ENCODE measurements at regions not wholly inside any gene's neighbourhood (a gene's known extent, or its start where the extent isn't known, plus 50 kb on each side); places are given as distances from the start of the nearest gene placed in this dataset.

DNA sequence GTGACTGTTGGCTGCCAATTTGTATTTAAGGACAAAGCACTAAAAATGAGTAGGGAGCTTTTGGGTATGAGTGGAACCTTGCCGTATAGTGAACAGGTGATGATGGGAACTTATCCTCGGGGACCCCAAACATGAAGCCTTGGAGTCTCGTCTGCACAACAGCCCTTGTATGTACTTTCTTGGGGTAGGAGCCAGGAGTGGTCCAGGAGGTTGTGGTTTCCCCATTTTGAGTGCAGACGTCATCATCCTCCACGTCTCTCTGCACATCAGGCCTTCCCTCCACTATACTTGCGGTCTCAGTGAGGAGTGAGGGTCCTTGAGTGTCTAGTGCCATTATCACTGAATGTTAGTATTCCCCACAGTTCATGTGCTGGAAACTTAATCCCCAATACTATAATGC lies 101.5 kb upstream of the HS6ST1 start:
- TF ChIP-seq, protein P1, sequence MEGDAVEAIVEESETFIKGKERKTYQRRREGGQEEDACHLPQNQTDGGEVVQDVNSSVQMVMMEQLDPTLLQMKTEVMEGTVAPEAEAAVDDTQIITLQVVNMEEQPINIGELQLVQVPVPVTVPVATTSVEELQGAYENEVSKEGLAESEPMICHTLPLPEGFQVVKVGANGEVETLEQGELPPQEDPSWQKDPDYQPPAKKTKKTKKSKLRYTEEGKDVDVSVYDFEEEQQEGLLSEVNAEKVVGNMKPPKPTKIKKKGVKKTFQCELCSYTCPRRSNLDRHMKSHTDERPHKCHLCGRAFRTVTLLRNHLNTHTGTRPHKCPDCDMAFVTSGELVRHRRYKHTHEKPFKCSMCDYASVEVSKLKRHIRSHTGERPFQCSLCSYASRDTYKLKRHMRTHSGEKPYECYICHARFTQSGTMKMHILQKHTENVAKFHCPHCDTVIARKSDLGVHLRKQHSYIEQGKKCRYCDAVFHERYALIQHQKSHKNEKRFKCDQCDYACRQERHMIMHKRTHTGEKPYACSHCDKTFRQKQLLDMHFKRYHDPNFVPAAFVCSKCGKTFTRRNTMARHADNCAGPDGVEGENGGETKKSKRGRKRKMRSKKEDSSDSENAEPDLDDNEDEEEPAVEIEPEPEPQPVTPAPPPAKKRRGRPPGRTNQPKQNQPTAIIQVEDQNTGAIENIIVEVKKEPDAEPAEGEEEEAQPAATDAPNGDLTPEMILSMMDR (IDR thresholded peaks at IDR 0.05; ENCODE audit: insufficient read depth, low read length) = no peak
- TF ChIP-seq POLR2AphosphoS5 (IDR thresholded peaks at IDR 0.05; ENCODE audit: low read depth) = no peak

Measured in HL-60 (cell line).